ENCODE measurements at regions not wholly inside any gene's neighbourhood (a gene's known extent, or its start where the extent isn't known, plus 50 kb on each side); places are given as distances from the start of the nearest gene placed in this dataset.

DNA sequence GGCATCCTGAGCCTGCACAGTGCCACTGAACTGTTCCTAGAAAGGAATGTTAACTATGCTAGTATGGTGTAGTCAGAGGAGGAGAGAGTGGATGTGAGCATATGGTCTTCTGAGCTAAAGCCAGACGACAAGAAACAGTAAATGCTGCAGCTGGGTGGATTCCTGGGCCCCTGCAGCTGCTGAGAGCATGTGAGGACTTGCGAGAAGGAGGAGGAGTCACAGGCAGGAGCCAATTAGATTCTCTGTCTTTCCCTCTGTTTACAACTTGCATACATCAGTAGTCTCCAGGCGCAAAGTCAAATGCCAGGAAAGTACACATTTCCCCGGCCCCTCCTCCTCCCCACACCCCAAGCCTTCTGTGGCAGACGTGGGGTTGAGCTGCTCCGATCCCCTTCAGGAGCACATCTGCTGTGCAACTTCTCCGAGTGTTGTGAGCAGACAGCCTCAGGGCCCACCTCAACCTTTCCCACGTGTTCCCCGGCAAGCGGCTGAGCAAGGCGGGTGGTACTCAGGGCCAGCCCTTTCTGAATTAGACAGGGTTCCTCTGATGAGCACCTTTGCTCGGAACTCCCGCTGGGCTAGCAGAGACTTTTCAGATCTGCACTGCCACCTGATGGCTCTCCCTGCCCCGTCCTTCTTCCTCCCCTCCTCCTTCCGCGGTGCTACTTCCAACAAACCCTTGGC, 108.7 kb upstream of the ATP6AP2 start:
- Histone ChIP-seq H4K20me1 (replicated peaks; ENCODE audit: control insufficient read depth, extremely low read depth, insufficient read depth, low read length) (no peaks in the 10 kb centered on the region), H3K27ac (ENCODE audit: insufficient read depth, low read depth, low read length) (no peak overlapping the region), H3K9me1 (replicated peaks; ENCODE audit: control insufficient read depth, extremely low read depth, insufficient read depth, low read length) (no peaks in the 10 kb centered on the region), H3K9ac (replicated peaks; ENCODE audit: extremely low read depth, insufficient read depth, low read length) (no peak overlapping the region), H3K9me3 (replicated peaks; ENCODE audit: control insufficient read depth, insufficient read depth, low read length) (no peaks in the 10 kb centered on the region), H3K4me2 (ENCODE audit: insufficient read depth, low read length) (no peak overlapping the region), H3K27me3 (ENCODE audit: control insufficient read depth in 2 of 2, insufficient read depth in 2 of 2, low read length in 2 of 2) (peaks cover 0 to 2% of the 10 kb centered on the region in 2 experiments), H3K36me3 (ENCODE audit: control insufficient read depth in 2 of 2, extremely low read depth in 1 of 2, insufficient read depth in 2 of 2, low read length in 2 of 2) (no peaks in the 10 kb centered on the region), H3K79me2 (ENCODE audit: control insufficient read depth, insufficient read depth, low read length) (no peaks in the 10 kb centered on the region), H3K4me3 (replicated peaks in 1 of 3; ENCODE audit: insufficient read depth in 1 of 3, low read depth in 1 of 3, low read length in 3 of 3) (no peak overlapping the region), H2AFZ (ENCODE audit: low read depth, low read length) (no peak overlapping the region), H3K4me1 (ENCODE audit: control insufficient read depth, extremely low read depth, insufficient read depth, low read length) (peaks cover 2% of the 10 kb centered on the region)
- no peak for FAIRE-seq
- POLR2A ChIA-PET, result no interaction called here
- CTCF ChIA-PET, result no interaction called here
- dilution Hi-C loops (cut with MboI; ENCODE audit: extremely low pct_ligation_motif_present, low sequenced_read_pairs) (no loop called here), intact Hi-C loops (cut with micrococcal nuclease) (no loop called here)
- DNase-seq (ENCODE audit: low read depth, low spot score), result peak; percentile 14
- no TSS peak for BruUV-seq (replicated peaks)
- TF ChIP-seq EZH2 (IDR thresholded peaks at IDR 0.05; ENCODE audit: borderline replicate concordance, low read depth, low read length, severe bottlenecking), result no peak
- TF ChIP-seq POLR2A (IDR thresholded peaks at IDR 0.05; ENCODE audit: low read depth, low read length), result no peak
- TF ChIP-seq, protein P1, sequence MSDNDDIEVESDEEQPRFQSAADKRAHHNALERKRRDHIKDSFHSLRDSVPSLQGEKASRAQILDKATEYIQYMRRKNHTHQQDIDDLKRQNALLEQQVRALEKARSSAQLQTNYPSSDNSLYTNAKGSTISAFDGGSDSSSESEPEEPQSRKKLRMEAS (IDR thresholded peaks at IDR 0.05; ENCODE audit: insufficient read depth, insufficient read length), result no peak
- no peak for TF ChIP-seq CTCF (IDR thresholded peaks at IDR 0.05; ENCODE audit: extremely low read depth in 1 of 2, insufficient read depth in 1 of 2, low read depth in 1 of 2, low read length in 2 of 2)
- TF ChIP-seq JUN (IDR thresholded peaks at IDR 0.05; ENCODE audit: borderline replicate concordance, insufficient read depth, insufficient read length, low read depth), result no peak
- TF ChIP-seq GATA2 (IDR thresholded peaks at IDR 0.05; ENCODE audit: insufficient read depth, insufficient read length, low read depth, low read length), result no peak
- no peak for TF ChIP-seq FOS (IDR thresholded peaks at IDR 0.05; ENCODE audit: borderline replicate concordance, insufficient read depth, low read length)
- no peak for TF ChIP-seq POLR2AphosphoS5 (IDR thresholded peaks at IDR 0.05; ENCODE audit: insufficient read depth, low read depth, low read length)

Measured in endothelial cell of umbilical vein (primary cell).